ENCODE measurements at regions not wholly inside any gene's neighbourhood (a gene's known extent, or its start where the extent isn't known, plus 50 kb on each side); places are given as distances from the start of the nearest gene placed in this dataset.

GRCh38 chr1:185674201-185674600, 60.0 kb upstream of the HMCN1 start (continued):
- TF ChIP-seq KLF11 (CRISPR knock-in tag; IDR thresholded peaks at IDR 0.05), result no peak
- no peak for TF ChIP-seq ZNF263 (CRISPR knock-in tag; IDR thresholded peaks at IDR 0.05)
- no peak for TF ChIP-seq ZSCAN21 (CRISPR knock-in tag; IDR thresholded peaks at IDR 0.05; ENCODE audit: borderline replicate concordance)
- TF ChIP-seq PRDM10 (CRISPR knock-in tag; IDR thresholded peaks at IDR 0.05; ENCODE audit: low read depth), result no peak
- TF ChIP-seq ZNF547 (CRISPR knock-in tag; IDR thresholded peaks at IDR 0.05), result no peak
- TF ChIP-seq IRF2 (CRISPR knock-in tag; IDR thresholded peaks at IDR 0.05), result peak; percentile 83; the same call in 1 of the 2 replicates
- TF ChIP-seq HNRNPLL (IDR thresholded peaks at IDR 0.05; ENCODE audit: low read depth, low read length, poor library complexity, severe bottlenecking), result no peak
- TF ChIP-seq RFXANK (CRISPR knock-in tag; IDR thresholded peaks at IDR 0.05), result no peak
- no peak for TF ChIP-seq NFE2 (CRISPR knock-in tag; IDR thresholded peaks at IDR 0.05)
- TF ChIP-seq ZNF589 (CRISPR knock-in tag; conservative IDR thresholded peaks at IDR 0.05), result no peak
- no peak for TF ChIP-seq ZNF230 (CRISPR knock-in tag; IDR thresholded peaks at IDR 0.05)
- TF ChIP-seq POLR2A (IDR thresholded peaks at IDR 0.05; ENCODE audit: insufficient read depth in 1 of 2, low read depth in 2 of 2, low read length in 2 of 2), result no peak
- no peak for TF ChIP-seq ZNF280B (CRISPR knock-in tag; IDR thresholded peaks at IDR 0.05; ENCODE audit: borderline replicate concordance)
- TF ChIP-seq KLF6 (CRISPR knock-in tag; IDR thresholded peaks at IDR 0.05), result no peak
- no peak for TF ChIP-seq TSC22D2 (CRISPR knock-in tag; IDR thresholded peaks at IDR 0.05; ENCODE audit: borderline replicate concordance)
- TF ChIP-seq KDM3A (CRISPR knock-in tag; IDR thresholded peaks at IDR 0.05; ENCODE audit: low read depth), result peak; percentile 57; the same call in 1 of the 2 replicates
- TF ChIP-seq, protein P1, sequence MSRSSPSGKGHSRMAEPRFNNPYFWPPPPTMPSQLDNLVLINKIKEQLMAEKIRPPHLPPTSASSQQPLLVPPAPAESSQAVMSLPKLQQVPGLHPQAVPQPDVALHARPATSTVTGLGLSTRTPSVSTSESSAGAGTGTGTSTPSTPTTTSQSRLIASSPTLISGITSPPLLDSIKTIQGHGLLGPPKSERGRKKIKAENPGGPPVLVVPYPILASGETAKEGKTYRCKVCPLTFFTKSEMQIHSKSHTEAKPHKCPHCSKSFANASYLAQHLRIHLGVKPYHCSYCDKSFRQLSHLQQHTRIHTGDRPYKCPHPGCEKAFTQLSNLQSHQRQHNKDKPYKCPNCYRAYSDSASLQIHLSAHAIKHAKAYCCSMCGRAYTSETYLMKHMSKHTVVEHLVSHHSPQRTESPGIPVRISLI (CRISPR knock-in tag; IDR thresholded peaks at IDR 0.05; ENCODE audit: borderline replicate concordance), result peak; percentile 91
- TF ChIP-seq ZNF766 (CRISPR knock-in tag; IDR thresholded peaks at IDR 0.05; ENCODE audit: borderline replicate concordance), result no peak
- peak; percentile 58; the same call in 1 of the 2 replicates for TF ChIP-seq SIX1 (CRISPR knock-in tag; IDR thresholded peaks at IDR 0.05; ENCODE audit: borderline replicate concordance)
- TF ChIP-seq, protein P2, sequence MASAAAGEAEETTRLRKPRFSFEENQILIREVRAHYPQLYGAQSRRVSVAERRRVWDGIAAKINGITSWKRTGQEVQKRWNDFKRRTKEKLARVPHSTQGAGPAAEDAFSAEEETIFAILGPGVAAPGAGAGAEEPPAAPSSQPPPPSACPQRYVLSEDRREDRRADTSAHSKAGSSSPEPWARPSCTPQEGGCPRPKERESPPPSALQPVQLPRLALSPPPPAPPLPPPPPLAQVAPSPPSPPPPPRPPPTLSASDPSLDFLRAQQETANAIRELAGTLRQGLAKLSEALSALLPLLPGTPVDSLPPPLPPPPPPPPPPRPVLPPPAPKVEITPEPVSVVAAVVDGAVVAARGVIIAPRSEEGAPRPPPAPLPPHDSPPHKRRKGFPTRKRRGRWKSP (CRISPR knock-in tag; IDR thresholded peaks at IDR 0.05), result no peak
- peak; percentile 79 for TF ChIP-seq HMG20B (CRISPR knock-in tag; conservative IDR thresholded peaks at IDR 0.05)
- no peak for TF ChIP-seq ZNF260 (CRISPR knock-in tag; IDR thresholded peaks at IDR 0.05; ENCODE audit: borderline replicate concordance, low read depth)
- no peak for TF ChIP-seq ZNF121 (CRISPR knock-in tag; IDR thresholded peaks at IDR 0.05)
